HG02981 (cell line): ENCODE measurements at regions not wholly inside any gene's neighbourhood (a gene's known extent, or its start where the extent isn't known, plus 50 kb on each side); places are given as distances from the start of the nearest gene placed in this dataset.
"Not testable (repeated sequence)": the region's sequence is repeated elsewhere in the genome, so short reads cannot be mapped to it uniquely, and the experiment has no call there.

ENCODE experiments used
- ATAC-seq: cut with Tn5 transposase; IDR thresholded peaks from one replicate; pipeline ENCODE4 v1.9.1; 2021; ENCODE audit warnings: mild to moderate bottlenecking, moderate library complexity; ENCODE audit not compliant: unreplicated experiment

- ATAC-seq = no peak
These were observed 152.6 kb upstream of the MSX2 start for GRCh38 chr5:174571662-174572397.

GRCh38 chr5:174572591-174572990 is 151.8 kb upstream of the MSX2 start:
- no peak for ATAC-seq

GRCh38 chr5:174573221-174573994 is 151.0 kb upstream of the MSX2 start:
- ATAC-seq = no peak

DNA sequence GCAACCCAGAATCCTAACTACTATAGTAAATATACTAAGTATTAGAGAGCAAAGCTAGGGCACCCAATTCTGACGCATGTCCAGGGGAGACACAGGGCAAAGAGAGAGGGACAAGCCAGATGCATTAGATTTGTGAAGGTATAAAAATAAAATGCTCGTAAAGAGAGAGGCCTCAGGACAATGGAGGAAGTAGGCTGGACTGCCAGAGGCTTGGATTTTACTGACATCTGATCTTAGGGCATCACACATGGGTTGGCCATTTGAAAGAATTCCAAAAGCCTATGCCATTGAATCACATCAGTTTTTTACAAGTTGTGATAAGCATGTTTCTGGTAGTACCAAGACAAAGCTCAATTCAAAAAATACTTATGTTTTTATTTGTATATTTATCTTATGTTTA is 149.3 kb upstream of the MSX2 start:
- ATAC-seq = no peak

GRCh38 chr5:174576042-174576441 is 148.3 kb upstream of the MSX2 start:
- no peak for ATAC-seq

GRCh38 chr5:174581479-174581878 is 142.9 kb upstream of the MSX2 start:
- ATAC-seq = no peak

DNA sequence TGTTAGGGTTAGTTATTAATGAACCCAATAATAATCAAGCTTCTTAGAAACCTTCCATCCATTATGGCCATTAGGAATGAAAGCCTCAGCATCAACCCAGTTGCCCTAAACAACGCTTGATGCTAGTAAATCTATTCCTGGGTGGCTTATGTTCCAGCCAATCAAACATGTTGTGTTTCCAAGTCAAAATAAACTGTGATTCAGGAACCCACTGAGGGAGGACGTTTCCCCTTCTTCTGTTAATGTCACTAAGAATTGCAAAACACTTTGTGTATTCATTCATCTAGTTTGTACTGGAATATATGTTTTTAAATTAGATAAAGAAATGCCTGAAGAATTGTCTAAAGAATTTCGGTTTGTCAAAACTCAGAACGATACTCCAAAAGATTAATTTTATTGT is 142.5 kb upstream of the MSX2 start:
- no peak for ATAC-seq

GRCh38 chr5:174583071-174583470 is 141.3 kb upstream of the MSX2 start:
- ATAC-seq = no peak

DNA sequence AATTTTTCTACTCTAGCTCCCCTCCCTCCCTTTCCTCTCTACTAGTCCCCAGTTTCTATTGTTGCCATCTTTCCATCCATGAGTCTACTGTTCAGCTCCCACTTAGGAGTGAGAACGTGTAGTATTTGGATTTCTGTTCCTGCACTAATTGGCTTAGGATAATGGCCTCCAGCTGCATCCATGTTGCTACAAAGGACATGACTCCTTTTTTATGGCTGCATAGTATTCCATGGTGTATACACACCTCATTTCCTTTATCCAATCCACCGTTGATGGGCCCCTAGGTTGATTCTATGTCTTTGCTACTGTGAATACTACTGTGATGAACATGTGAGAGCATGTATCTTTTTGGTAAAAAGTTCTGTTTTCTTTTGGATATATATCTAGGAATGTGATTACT is 138.9 kb upstream of the MSX2 start:
- no peak for ATAC-seq

DNA sequence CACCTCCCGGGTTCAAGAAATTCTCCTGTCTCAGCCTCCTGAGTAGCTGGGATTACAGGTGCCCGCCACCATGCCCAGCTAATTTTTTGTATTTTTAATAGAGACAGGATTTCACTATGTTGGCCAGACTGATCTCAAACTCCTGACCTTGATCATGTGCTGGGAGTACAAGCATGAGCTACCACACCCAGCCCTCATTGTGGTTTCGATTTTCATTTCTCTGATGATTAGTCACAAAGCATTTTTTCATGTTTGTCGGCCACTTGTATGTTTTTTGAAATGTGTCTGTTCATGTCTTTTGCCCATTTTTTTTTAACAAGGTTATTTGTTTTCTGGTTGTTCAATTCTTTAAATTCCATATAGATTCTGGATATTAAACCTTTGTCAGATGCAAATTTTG is 138.2 kb upstream of the MSX2 start:
- not testable (repeated sequence) for ATAC-seq

- no peak for ATAC-seq
These were observed 135.4 kb upstream of the MSX2 start for GRCh38 chr5:174589011-174589410.

- no peak for ATAC-seq
These were observed 134.8 kb upstream of the MSX2 start for GRCh38 chr5:174589599-174589998.

GRCh38 chr5:174590820-174591219 is 133.6 kb upstream of the MSX2 start:
- ATAC-seq = no peak

GRCh38 chr5:174596429-174596828 is 128.0 kb upstream of the MSX2 start:
- ATAC-seq = no peak

GRCh38 chr5:174599992-174600391 is 124.4 kb upstream of the MSX2 start:
- ATAC-seq = no peak

DNA sequence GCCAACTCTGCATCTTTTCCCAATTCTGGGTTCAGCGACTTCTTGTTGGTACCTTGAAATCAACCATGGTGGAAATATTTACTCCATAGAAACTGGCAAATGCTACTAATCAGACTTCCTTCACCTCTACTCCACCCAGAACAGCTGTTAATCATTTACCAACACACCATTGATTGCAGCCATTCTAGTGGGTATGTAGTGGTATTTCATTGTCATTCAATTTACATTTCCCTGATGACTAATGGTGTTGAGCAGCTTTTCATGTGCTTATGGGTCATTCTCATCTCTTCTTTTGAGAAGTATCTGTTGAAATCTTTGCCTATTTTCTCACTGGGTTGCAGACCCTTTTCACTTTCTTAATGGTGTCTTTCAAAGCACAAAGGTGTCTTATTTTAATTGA is 122.4 kb upstream of the MSX2 start:
- ATAC-seq = no peak

DNA sequence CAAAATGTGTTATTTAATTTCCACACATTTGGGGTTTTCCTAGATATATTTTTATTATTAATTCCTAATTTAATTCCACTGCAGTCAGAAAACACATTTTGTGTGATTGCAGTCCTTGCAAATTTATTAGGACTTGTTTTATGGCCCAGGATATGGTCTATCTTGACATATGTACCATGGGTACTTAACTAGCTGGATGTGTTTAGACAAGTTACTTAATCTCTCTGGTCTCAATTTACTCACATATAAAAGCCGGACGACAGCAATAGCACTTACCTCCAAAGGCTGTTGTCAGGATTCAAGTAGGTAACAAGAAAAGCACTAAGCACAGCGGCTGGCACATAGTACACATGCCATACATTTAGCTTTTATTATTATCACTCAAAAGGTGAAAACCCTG is 118.2 kb upstream of the MSX2 start:
- no peak for ATAC-seq

GRCh38 chr5:174606646-174607045 is 117.7 kb upstream of the MSX2 start:
- no peak for ATAC-seq

DNA sequence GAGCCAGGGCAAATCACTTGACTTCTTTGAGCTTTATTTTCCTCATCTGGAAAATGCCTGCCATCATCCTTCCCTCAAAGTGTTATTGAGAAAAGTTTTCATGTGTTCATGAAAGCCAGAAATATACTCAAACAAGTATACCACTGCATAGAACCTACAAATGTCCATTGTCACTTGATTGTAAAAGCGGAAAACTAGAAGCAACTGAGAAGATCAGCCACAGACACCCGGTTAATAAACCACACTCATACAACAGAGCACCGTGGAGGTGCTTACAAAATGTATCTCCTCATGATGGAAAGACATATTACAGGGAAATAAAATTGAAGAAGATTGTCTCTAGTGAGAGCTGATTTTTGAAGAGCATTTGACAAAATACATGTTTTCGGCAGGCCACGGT is 117.2 kb upstream of the MSX2 start:
- no peak for ATAC-seq

DNA sequence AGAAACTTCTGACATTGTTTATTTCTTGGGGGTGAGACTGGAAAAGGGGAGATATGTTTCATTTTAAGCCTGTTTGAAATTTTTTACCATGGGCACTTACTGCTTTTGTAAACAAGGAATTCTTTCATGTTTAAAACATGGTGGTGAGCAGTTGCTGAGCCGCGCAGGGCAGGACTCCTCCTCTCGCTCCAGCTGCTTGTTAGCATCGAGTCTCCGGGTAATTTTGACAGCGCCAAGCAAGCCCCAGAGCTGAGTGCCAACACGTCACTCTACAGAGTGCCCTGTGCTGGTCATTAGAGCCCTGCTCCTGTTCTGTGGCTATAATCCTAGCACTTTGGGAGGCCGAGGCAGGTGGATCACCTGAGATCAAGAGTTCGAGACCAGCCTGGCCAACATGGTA is 116.5 kb upstream of the MSX2 start:
- no peak for ATAC-seq

DNA sequence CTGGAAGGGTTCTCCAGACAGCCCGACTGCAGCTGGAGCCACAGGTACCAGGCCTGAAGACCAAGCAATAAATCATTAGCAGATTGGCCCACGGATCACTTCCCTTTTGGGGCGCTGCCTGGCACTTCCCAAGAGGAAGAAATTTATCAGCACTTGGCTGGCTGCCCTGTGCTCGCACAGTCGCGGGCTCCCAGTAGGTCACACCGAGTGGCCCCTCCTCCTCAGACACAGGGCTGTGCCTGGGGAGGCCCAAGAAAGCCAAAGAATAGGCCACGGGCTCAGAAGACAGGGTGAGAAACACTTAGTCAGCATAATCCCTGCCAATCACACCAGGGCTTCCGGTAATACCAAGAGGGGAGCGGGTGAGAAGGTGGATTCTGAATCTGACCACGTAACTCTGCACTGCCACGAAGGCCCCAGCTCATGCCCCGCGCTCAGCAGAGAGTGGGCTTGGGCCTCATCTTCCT is 115.7 kb upstream of the MSX2 start:
- no peak for ATAC-seq

- no peak for ATAC-seq
These were observed 115.3 kb upstream of the MSX2 start for GRCh38 chr5:174609116-174609515.
